Left renal pelvis (tissue), 4 donors: ENCODE measurements at regions not wholly inside any gene's neighbourhood (a gene's known extent, or its start where the extent isn't known, plus 50 kb on each side); places are given as distances from the start of the nearest gene placed in this dataset.
"Not testable (repeated sequence)": the region's sequence is repeated elsewhere in the genome, so short reads cannot be mapped to it uniquely, and the experiment has no call there.

Experiments
- DNase-seq, 4 donors: peaks; one replicate each; pipeline ENCODE4 v3.0.0-alpha.2; 2013; ENCODE audit warnings: low read depth in 4 of 4, low spot score in 3 of 4

GRCh38 chr4:86472377-86473019 lies 112.6 kb upstream of the MAPK10 start:
- DNase-seq: no peak

GRCh38 chr4:86478151-86478550 lies 116.0 kb upstream of the PTPN13 start:
- DNase-seq: not testable (repeated sequence)

- DNase-seq: no peak
These were observed 112.7 kb upstream of the PTPN13 start for GRCh38 chr4:86481440-86481839.

GRCh38 chr4:86482306-86483172 lies 111.6 kb upstream of the PTPN13 start:
- no peak for DNase-seq

- DNase-seq: no peak
These were observed 111.0 kb upstream of the PTPN13 start for GRCh38 chr4:86483173-86483490.

GRCh38 chr4:86483773-86484172 lies 110.3 kb upstream of the PTPN13 start:
- DNase-seq: no peak

GRCh38 chr4:86484241-86484640 lies 109.9 kb upstream of the PTPN13 start:
- no peak for DNase-seq

GRCh38 chr4:86487738-86488348 lies 106.3 kb upstream of the PTPN13 start:
- no peak for DNase-seq

- no peak for DNase-seq
These were observed 100.7 kb upstream of the PTPN13 start for GRCh38 chr4:86493460-86493859.

- no peak for DNase-seq
These were observed 97.7 kb upstream of the PTPN13 start for GRCh38 chr4:86496094-86497080.

- DNase-seq: no peak
These were observed 97.0 kb upstream of the PTPN13 start for GRCh38 chr4:86497131-86497530.

GRCh38 chr4:86497980-86498862 lies 95.9 kb upstream of the PTPN13 start:
- DNase-seq: peak in 2 of 4 donors; percentile 45 to 55

- no peak for DNase-seq
These were observed 95.3 kb upstream of the PTPN13 start for GRCh38 chr4:86498863-86499166.

- DNase-seq: no peak
These were observed 93.6 kb upstream of the PTPN13 start for GRCh38 chr4:86500527-86500926.

- DNase-seq: no peak
These were observed 92.0 kb upstream of the PTPN13 start for GRCh38 chr4:86502081-86502480.

- no peak for DNase-seq
These were observed 87.5 kb upstream of the PTPN13 start for GRCh38 chr4:86506591-86506990.

- no peak for DNase-seq
These were observed 85.7 kb upstream of the PTPN13 start for GRCh38 chr4:86508436-86508835.

GRCh38 chr4:86511590-86511989 lies 82.5 kb upstream of the PTPN13 start:
- no peak for DNase-seq

GRCh38 chr4:86512631-86513030 lies 81.5 kb upstream of the PTPN13 start:
- DNase-seq: no peak

GRCh38 chr4:86515963-86516362 lies 78.2 kb upstream of the PTPN13 start:
- not testable (repeated sequence) for DNase-seq
